ENCODE measurements at regions not wholly inside any gene's neighbourhood (a gene's known extent, or its start where the extent isn't known, plus 50 kb on each side); places are given as distances from the start of the nearest gene placed in this dataset.
"Not testable (repeated sequence)": the region's sequence is repeated elsewhere in the genome, so short reads cannot be mapped to it uniquely, and the experiment has no call there.

DNA sequence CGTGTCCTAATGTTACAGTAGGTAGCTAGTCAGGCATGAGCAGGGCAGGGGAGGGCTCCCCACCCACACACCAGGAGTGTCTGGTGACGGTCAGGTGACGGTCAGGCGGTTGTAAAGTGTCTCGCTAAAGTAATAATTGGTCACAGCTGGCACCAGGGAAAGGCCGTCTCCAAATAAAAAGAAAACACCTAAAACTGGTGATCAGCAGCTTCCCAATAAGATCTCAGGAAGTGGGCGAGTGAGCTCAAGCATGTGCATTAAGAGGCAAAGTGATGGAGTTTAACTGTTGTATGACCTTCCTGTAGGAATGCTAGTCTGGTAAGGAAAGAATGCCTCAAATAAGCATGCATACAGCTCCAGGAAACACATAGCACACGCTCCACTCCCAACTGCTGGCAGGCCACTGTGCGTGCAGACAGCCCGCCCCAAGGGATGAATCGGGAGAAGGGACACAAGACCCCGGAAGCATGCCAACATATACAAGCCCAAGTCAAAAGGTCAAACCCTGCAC is 177.1 kb downstream of the RNF144A start:
- DNase-seq (ENCODE audit: low spot score): no peak

DNA sequence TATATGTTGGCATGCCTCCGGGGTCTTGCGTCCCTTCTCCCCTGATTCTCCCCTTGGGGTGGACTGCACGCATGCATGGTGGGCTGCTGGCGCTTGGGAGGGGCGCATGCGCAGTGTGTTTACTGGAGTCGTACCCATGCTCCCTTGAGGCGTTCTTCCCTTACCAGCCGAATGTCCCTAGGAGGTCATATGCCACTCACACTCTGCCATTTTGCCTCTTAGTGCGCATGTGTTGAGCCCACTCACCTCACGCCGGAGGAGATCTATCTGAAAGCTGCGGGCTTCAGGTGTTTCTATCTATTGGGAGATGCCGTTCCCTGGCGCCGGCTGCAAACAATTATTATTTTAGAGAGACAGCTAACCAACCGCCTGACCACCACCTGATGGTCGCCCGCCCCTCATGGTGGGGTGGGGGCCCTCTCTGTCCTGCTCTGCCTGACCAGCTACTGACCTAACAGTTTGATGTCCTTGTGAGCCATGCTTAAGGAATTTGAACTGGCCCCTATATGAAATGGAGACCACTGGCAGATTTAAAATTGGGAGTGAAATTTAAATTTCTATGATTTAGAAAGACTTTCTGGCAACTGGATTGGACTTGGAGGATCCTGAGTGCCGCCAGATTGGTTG is 179.6 kb downstream of the RNF144A start:
- DNase-seq (ENCODE audit: low spot score): no peak

DNA sequence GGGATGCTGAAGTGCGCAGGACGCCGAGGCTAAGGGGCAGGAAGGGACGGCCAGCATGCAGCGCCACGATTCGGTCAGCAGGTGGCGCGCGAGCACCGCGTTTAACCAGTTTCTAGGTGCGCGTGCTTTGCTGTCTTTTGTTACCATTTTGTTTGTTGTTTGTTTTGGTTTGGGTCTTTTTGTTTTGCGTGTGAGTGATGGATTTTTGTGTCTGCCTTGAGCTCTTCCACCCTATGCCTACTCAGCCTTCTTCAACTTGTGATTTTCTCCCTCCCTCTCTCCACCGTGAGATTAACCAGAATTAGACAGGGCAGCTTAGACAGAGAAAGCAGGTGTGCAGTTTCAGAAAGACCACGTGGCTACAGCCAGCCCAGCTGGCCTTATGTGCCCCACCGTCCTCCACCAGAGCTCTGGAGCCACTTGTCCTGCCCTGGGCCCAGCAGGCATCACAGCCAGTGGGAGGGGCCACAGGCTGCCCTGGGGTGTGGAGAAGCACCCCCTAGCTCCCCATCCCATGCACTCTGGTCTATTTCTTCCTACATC is 180.2 kb downstream of the RNF144A start:
- DNase-seq (ENCODE audit: low spot score): peak; percentile 70

DNA sequence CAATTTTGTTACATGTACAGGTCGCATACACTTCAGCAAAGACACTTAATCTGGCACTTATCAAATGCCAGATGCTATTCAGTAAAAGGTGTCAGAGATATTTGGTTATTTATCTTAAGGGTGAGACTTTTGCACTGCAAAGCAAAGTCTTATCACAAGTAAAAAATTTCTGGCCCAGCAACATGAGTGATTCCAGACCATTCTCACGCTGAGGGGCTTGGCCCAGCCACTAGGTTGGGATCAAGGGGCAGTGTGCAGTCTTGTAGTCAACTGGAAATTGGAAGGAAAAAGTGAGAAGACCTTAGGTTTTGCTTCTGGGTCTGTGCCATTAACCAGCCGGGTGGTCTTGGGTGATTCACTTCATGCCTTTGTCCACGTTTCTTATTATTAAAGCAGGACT is 181.6 kb downstream of the RNF144A start:
- DNase-seq (ENCODE audit: low spot score): no peak

DNA sequence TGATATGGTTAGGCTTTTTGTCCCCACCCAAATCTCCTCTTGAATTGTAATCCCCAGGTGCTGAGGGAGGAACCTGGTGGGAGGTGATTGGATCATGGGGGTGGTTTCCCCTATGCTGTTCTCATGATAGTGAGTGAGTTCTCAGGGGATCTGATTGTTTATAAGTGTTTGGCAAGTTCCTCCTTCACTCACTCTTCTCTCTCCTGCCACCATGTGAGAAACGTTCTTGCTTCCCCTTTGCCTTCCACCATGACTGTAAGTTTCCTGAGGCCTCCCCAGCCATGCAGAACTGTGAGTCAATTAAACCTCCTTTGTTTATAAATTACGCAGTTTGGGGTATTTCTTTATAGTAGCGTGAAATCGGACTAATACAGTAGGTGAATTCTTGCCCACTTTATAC is 182.5 kb downstream of the RNF144A start:
- not testable (repeated sequence) for DNase-seq (ENCODE audit: low spot score)

DNA sequence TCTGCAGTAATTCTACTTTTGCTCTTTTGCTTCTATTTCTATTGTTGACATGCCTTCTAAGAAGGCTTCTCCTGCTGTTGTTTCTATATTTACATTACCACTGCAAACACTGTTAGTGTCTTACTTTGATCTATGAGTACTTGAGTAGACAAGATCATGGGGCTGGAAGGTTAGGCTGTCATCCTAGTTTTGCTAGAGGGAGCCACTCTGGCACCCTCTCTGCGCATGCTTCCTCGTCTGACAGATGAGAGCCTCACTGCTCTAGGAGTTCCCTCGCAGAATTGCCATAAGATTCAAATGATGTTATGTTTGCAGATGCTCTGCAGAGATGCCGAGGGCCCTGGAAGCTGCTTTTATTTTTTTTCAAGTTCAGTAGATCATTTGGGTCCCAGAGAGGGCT is 185.6 kb downstream of the RNF144A start:
- DNase-seq (ENCODE audit: low spot score): no peak

DNA sequence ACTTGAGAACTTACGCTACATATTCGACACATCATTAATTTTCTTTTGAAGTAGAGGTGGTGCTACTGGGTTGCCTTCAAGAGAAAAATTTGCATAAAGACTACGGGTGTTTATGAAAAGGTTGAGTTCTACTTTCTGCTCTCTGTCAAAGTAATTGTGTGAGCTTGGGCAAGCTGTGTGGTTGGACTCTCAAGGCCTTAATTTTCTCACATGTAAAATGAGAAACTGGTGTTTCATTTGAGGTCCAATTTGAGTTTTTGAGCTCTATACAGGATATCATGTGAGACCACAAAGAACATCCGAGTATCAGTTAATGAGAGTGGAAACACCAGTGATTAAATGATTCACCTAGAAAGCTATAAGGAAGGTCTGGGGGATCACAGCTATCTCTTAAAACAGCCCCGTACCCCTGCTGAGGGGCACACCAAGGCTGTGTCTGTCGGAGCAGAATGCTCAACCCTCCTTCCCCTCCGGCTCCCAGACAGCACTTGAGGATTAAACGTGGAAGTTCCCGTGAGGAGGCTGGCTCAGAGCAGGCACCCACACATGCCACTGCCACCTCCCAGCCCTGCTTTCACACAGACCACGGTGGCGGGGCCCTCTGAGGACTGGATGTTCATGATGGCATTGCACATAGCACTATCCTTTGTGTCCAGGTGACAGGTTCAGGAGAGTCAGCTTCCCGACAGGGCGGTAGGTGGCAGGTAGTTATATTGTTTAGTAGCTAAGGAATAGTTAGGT is 191.8 kb downstream of the RNF144A start:
- DNase-seq (ENCODE audit: low spot score): no peak

DNA sequence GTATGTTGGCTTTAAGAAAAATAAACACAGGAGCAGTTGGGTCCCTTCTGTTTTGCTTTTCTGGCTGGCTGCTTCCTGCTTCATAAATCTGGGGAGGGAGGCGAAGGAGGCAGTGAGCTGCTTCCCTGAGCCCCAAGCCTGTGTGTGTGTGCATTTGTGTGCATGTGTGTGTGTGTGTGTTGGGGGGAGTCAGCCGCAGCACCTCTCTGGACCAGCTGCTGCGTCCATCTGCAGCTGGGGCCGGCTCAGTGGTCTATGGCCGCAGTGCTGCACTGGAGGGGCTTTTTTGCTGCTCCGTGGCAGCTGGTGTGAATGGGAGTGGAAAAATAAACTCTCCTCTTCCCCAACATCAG is 192.3 kb downstream of the RNF144A start:
- no peak for DNase-seq (ENCODE audit: low spot score)

DNA sequence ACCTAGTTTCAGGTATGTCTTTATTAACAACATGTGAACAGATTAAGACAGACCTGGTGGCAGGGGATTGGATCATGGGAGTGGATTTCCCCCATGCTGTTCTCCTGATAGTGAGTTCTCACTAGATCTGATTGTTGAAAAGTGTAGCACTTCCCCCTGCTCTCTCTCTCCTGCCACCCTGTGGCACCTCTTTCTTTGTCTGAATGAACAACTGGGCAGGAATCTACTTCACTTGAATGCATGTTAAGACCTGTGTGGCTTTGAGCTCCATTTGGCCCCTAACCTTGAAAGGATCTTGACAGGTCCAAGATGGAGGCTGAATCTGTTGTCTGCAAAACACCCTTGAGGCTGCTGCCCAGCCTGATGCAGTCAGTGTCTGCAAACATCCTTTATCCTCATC is 194.4 kb downstream of the RNF144A start:
- DNase-seq (ENCODE audit: low spot score): no peak

DNA sequence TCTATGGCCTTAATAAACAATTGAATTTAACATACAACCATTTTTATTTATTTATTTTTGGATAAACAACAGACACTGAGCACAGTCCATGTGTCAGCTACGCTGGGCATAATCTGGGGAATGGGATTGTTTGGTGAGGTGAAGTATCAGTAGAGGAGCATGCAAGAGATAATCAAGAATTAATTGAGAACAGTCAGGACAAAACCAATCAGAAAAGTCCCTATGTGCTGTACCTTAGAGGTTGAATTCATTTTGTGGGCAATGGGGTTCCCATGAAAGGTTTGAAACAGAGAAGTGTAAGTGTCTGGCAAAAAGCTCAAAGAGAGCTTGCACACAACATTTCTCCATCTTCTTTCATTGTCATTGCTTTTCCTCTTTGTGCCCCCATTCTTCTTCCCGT is 198.2 kb downstream of the RNF144A start:
- DNase-seq (ENCODE audit: low spot score): no peak

DNA sequence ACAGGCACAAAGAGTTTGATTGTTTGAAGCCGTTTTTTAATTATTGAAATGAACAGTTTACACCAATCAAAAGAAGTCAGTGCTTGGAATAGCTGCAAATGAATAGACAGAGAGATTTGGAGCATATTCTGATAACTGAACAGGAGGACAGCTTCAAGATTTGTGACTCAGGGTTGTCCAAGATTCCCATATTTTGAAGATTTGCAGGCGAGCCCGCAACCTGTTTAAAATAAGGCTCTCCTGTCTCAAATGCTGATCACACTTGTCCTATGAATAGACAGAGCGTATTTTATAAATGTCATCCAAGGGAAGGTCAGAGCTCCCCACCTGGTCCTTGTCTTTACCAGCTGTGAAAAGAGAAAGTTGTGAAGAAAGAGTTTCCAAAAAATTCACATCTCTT is 198.7 kb downstream of the RNF144A start:
- no peak for DNase-seq (ENCODE audit: low spot score)

DNA sequence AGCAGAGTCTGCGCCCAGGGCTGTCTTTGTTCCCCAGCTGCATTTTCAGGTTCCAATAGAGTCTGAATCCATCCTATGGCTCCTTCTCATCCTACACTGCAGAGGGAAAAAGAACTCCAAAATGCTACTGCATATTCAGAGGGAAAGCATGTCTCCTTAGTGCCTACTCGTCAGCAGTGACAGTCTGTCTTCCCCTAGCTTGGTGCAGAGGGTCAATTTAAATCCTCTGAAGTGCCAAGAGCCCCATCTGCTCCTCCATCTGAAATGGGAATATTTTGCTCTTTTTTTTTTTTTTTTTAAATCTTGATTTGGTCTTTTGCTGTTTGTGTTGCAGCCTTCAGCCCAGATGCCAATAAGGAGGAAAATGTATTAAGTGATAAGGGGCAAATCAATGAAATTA is 199.3 kb downstream of the RNF144A start:
- no peak for DNase-seq (ENCODE audit: low spot score)

DNA sequence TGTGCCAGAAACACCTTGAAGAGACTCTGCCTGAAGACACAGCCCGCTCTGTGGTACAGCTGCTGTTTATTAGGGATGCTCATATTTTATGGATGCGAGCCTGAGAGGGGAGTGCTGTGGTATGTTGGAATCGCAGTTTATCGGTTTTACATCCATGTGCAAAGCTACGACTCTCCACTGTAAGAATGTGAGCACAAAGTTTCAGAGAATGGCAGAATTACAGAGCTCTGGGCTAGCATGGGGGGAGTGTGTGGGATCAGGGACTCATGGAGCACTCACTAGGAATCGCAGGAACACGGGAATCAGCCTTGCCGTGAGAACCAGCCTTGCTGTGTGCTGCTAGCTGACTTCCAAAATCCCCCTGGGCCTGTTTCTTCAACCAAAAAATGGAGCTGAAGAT is 199.9 kb downstream of the RNF144A start:
- DNase-seq (ENCODE audit: low spot score): no peak

DNA sequence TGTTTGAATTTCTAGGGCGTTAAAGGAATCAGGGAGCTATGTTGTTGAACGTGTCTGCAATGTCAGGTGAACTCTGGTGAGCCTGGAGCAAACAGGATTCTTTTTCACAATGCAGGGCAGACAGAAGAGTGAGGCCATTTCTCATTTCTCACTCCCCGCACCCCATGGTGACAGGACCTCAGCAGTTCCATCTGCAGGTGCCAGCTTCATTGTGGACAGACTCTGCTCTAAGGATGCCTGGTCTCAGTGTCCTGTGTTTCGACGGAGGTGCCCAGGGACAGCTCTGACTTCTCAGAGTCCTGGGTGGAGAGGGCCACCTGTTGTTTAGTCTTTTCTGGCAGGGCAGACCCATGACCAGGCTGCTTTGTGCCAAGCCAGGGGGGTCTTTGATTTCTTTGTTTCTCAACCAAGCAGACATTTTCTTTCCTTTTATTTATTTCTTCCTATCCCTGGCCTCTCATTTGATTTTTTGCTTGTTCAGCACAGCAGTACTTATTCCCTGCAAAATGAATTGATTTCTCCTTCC is 201.5 kb downstream of the RNF144A start:
- no peak for DNase-seq (ENCODE audit: low spot score)

DNA sequence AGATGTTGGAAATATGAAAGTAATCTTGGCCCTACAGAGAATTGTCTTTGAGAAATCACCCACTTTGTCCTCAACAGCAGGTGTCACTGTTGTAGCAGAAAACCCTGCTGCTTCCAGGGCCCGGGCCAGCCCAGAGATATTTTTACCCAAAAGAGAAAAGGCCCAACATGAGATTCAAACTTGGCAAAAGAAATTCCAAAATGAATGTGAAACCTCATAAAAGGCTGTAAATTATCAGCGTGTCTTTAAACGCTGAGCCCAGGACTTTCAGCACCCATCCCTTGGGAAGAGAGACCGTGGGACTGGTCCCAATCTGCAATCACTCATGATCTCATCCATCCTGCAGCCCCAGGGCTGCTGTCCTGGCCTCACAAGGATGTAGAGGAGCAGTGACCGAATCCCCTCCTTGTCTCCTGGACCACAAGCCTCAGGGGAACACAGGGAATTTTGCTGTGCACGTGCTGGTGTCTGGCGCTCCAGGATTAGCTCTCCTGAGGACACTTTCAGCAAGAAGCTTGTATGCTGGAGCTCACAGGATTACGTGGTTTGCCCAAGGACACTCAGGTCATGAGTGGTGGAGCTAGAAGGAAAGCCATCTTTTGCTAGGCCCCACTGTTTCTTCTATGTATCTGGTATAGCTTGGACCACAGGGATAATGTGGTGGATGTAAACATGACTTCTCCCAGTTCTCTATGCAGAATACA is 202.1 kb downstream of the RNF144A start:
- DNase-seq (ENCODE audit: low spot score): no peak

DNA sequence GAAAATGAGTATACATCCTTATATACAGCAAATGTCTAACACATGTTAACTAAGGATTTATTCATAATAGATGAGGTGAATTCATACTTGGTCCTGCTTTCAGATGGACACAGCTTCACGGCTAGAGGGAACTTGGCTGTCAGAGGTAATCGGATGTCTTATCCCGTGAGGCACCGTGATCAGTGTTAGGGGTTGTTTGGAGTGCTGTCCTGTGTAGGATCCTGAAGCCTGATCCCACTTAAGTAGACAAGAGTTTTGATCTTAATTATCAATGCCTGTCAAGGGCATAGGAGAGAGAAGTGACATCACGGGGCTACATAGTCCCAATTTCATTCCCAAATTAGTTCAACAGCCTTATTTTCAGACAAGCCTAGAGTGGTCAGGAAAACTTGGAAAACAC is 204.6 kb downstream of the RNF144A start:
- DNase-seq (ENCODE audit: low spot score): no peak

DNA sequence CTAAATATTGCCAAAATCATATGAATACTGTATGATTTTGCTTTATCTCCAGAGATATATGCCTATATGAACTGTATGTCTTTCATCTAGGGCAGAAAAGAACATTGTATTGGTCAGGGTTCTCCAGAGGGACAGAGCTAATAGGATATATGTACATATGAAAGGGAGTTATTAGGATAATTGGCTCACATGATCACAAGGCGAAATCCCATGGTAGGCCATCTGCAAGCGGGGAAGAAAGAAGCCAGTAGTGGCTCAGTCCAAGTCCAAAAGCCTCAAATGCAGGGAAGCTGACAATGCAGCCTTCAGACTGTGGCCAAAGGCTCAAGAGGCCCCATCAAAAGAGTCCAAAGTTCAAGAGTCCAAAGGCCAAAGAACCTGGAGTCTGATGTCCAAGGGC is 209.9 kb downstream of the RNF144A start:
- no peak for DNase-seq (ENCODE audit: low spot score)

DNA sequence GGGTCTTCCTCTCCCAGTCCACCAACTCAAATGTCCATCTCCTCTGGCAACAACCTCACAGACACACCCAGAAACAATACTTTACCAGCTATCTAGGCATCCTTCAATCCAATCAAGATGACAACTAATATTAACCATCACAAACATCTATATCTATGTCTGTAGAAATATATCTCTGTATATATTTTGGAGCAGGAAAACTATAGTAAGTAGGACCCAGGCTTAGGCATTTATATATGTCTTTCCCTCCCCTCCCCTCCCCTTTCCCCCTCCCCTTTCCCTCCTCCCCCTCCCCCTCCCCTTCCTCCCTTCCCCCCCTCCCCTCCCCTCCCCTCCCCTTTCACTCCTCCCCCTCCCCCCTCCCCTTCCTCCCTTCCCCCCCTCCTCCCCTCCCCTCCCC is 210.5 kb downstream of the RNF144A start:
- no peak for DNase-seq (ENCODE audit: low spot score)

DNA sequence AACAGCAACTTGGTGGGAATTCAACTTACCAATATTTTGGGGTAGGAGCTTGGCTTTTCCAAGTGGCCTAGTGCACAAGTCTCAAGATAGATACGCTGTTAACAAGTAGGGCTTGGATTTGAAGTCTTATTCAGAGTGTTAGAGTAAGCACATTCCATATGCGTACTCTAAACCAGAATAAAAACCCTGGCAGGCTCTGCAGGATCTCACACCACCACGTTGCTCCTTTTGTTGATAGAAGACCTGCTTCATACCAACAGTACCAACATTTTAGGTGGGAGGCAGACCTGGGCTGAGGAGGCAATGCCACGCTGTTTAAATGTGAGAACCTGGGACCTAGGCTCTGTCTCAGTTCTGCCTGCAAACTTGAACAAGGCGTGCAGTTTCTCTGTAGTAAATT is 214.0 kb downstream of the RNF144A start:
- DNase-seq (ENCODE audit: low spot score): no peak

DNA sequence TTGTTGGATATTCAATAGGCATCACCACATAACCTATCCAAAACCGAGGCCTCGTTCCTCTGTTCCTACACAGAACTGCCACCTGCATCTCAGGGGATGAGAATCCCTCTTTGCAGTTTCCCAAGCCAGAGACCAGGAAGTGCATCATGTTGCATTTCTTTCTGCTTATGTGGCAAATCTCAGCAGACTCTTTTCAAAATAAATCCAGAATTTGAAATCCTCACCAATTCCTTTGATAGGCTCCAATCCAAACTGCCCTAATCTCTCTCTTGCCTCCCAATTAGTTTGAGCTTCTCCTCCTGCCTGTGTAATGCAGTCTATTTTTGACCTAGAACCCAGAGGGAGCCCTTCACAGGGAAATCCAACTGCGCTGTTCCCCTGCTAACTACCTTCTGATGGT is 215.5 kb downstream of the RNF144A start:
- no peak for DNase-seq (ENCODE audit: low spot score)

DNA sequence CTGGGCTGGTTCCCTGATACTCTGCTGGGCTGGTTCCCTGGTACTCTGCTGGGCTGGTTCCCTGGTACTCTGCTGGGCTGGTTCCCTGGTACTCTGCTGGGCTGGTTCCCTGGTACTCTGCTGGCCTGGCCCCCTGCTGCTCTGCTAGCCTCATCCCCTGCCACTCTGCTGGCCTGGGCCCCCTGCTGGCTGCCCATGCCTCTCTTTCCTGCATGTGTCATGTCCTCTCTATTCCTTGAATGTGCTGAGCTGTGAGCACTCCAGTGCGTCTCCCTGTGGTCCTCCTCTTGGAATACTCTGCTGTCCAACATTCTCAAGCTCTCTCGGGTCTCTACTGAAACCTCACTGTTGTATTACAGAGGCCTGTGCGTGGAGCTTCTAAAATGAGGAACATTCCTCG is 216.3 kb downstream of the RNF144A start:
- DNase-seq (ENCODE audit: low spot score): no peak

DNA sequence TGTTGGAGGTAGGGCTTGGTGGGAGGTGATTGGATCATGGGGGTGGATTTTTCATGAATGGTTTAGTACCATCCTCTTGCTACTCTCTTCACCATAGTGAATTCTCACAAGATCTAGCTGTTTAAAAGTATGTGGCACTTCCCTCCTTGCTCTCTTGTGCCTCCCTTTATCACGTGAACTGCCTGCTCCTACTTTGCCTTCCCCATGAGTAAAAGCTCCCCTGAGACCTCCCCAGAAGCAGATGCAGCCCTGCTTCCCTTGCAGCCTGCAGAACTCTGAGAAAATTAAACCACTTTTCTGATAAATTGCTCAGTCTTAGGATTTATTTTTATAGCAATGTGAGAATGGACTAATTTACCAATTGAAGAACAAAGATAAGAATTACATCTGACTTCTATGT is 223.1 kb downstream of the RNF144A start:
- no peak for DNase-seq (ENCODE audit: low spot score)

DNA sequence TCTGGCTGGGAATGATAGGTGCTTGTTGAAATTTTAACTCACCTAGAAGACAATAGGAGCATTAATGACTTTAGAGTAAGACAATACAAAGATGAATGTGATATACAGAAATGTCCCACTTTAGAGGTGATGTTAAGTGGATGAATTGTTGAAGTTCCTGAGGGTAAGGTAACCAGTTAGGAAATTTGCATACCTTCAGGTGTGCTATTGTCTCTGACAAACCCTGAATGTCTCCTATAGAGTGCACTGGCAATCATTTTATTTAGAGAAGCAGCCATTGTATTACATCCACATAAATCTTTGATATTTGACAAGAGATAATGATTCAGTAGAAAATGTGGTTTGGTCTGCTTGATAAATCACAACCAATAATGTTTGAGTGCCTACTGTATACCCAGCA is 228.5 kb downstream of the RNF144A start:
- DNase-seq (ENCODE audit: low spot score): no peak
